ENCODE measurements at regions not wholly inside any gene's neighbourhood (a gene's known extent, or its start where the extent isn't known, plus 50 kb on each side); places are given as distances from the start of the nearest gene placed in this dataset.
"Not testable (repeated sequence)": the region's sequence is repeated elsewhere in the genome, so short reads cannot be mapped to it uniquely, and the experiment has no call there.

- H3K4me3 ChIP-seq; DNase-seq; H3K9me3 ChIP-seq; H3K27me3 ChIP-seq; intact Hi-C loops (cut with DNase I); H3K36me3 ChIP-seq; H3K27ac ChIP-seq; H3K4me1 ChIP-seq: not testable (repeated sequence)
- ATAC-seq, result peak; percentile 62 to 90 (median 82)
Observed at GRCh38 chr16:22606619-22607018, 95.9 kb downstream of the NPIPB5 start.

- 52 to 69% methylated on average over 1 of the region's 2 CpGs; no CpG with 5 or more reads in 2 of the 4 donors for WGBS, 4 donors
Observed at GRCh38 chr16:22609798-22610197, 99.1 kb downstream of the NPIPB5 start.

GRCh38 chr16:22611128-22611527 is 100.4 kb downstream of the NPIPB5 start:
- 73 to 81% (median 75%) methylated on average over 4 of the region's 4 CpGs for WGBS, 4 donors
- ATAC-seq; intact Hi-C loops (cut with DNase I); DNase-seq; H3K4me3 ChIP-seq; H3K27ac ChIP-seq; H3K36me3 ChIP-seq; H3K4me1 ChIP-seq: not testable (repeated sequence)
- H3K27me3 ChIP-seq, result peaks cover 0 to 10% (median 0%) of the 10 kb centered on the region in 9 donors
- H3K9me3 ChIP-seq, result peaks cover 0 to 13% (median 8%) of the 10 kb centered on the region in 12 donors

More at GRCh38 chr16:22609798-22610197, 99.1 kb downstream of the NPIPB5 start:
- H3K27ac ChIP-seq; intact Hi-C loops (cut with DNase I); H3K4me1 ChIP-seq; H3K36me3 ChIP-seq; H3K4me3 ChIP-seq; DNase-seq; H3K27me3 ChIP-seq: not testable (repeated sequence)
- peak in 2 of 4 donors; percentile 43 to 47 for ATAC-seq
- peaks cover 0 to 13% (median 8%) of the 10 kb centered on the region in 12 donors for H3K9me3 ChIP-seq

- Histone ChIP-seq H3K4me1 (no peaks in the 10 kb centered on the region), H3K9me3 (peaks cover 0 to 13% (median 8%) of the 10 kb centered on the region in 12 donors), H3K4me3 (no peak overlapping the region), H3K36me3 (no peaks in the 10 kb centered on the region), H3K27me3 (peaks cover 0 to 13% (median 0%) of the 10 kb centered on the region in 9 donors), H3K27ac (no peak overlapping the region)
- ATAC-seq (no peak), DNase-seq (no peak)
- WGBS, 4 donors, result 68 to 73% (median 70%) methylated on average over 6 of the region's 6 CpGs
- TF ChIP-seq POLR2A (IDR thresholded peaks at IDR 0.05) (no peak), CTCF (IDR thresholded peaks at IDR 0.05) (no peak)
- intact Hi-C loops (cut with DNase I), result no loop called here
Observed at GRCh38 chr16:22614271-22614947, 103.7 kb downstream of the NPIPB5 start.

- Histone ChIP-seq H3K4me3 (no peak overlapping the region), H3K27me3 (peaks cover 0 to 17% (median 5%) of the 10 kb centered on the region in 9 donors), H3K36me3 (no peaks in the 10 kb centered on the region), H3K27ac (no peak overlapping the region), H3K9me3 (peaks cover 0 to 10% (median 5%) of the 10 kb centered on the region in 12 donors), H3K4me1 (no peaks in the 10 kb centered on the region)
- intact Hi-C loops (cut with DNase I), result no loop called here
- DNase-seq (no peak), ATAC-seq (no peak)
- WGBS, 4 donors, result 75 to 85% (median 78%) methylated on average over 5 of the region's 5 CpGs
- TF ChIP-seq POLR2A (IDR thresholded peaks at IDR 0.05), result no peak
- no peak for TF ChIP-seq CTCF (IDR thresholded peaks at IDR 0.05)
Observed at GRCh38 chr16:22618842-22619241, 108.2 kb downstream of the NPIPB5 start.
